SK-N-SH treated with all-trans-retinoic acid at 6 μM for 48 hours (cell line): ENCODE measurements at regions not wholly inside any gene's neighbourhood (a gene's known extent, or its start where the extent isn't known, plus 50 kb on each side); places are given as distances from the start of the nearest gene placed in this dataset.

Source experiments
- ESRRG ChIP-seq: fragments of 250-450 bp; sonication (Bioruptor Pico); IDR thresholded peaks from 2 replicates; pipeline ENCODE4 v1.6.1; 2021; ENCODE audit warnings: mild to moderate bottlenecking
- OSR1 ChIP-seq: fragments of 250-450 bp; sonication (Bioruptor Pico); IDR thresholded peaks from 2 replicates; pipeline ENCODE4 v1.8.0; 2022; ENCODE audit warnings: moderate library complexity, mild to moderate bottlenecking, inconsistent platforms
- PPARA ChIP-seq: fragments of 250-450 bp; sonication (Bioruptor Pico); IDR thresholded peaks from 2 replicates; pipeline ENCODE4 v1.5.0; 2020; ENCODE audit warnings: mild to moderate bottlenecking, borderline replicate concordance
- ZC3H10 ChIP-seq: fragments of 250-450 bp; sonication (Bioruptor Pico); IDR thresholded peaks from 2 replicates; pipeline ENCODE4 v1.5.1; 2021; ENCODE audit warnings: mild to moderate bottlenecking, moderate library complexity
- ZNF70 ChIP-seq: fragments of 450-650 bp; formaldehyde crosslinking; IDR thresholded peaks from 2 replicates; pipeline ENCODE4 v1.5.0; 2020; ENCODE audit warnings: mild to moderate bottlenecking, moderate library complexity
- TF ChIP-seq, protein P1 (sequence below): fragments of 250-450 bp; sonication (Bioruptor Pico); IDR thresholded peaks from 2 replicates; pipeline ENCODE4 v1.8.0; 2021; ENCODE audit warnings: low read depth, mild to moderate bottlenecking, moderate library complexity, borderline replicate concordance

DNA sequence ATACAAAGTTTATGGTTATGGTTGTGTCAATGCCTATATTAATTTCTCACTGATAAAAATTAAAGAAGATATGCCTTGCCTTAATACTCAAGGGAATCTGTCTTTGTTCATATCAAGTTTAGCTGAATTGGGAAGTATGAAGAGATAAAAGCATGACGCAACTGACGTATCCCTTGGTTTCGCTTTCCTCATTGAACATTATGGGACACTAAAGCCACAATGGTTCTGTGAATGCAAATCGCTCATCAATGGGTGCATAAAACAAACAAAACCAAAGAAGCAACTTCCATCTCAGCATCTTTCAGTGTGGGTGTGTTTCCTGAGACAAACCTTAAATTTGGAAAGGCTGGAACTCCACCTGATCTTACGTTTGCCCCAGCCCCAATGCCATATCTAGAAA is 108.2 kb downstream of the NPIPB5 start:
- TF ChIP-seq, protein P1, sequence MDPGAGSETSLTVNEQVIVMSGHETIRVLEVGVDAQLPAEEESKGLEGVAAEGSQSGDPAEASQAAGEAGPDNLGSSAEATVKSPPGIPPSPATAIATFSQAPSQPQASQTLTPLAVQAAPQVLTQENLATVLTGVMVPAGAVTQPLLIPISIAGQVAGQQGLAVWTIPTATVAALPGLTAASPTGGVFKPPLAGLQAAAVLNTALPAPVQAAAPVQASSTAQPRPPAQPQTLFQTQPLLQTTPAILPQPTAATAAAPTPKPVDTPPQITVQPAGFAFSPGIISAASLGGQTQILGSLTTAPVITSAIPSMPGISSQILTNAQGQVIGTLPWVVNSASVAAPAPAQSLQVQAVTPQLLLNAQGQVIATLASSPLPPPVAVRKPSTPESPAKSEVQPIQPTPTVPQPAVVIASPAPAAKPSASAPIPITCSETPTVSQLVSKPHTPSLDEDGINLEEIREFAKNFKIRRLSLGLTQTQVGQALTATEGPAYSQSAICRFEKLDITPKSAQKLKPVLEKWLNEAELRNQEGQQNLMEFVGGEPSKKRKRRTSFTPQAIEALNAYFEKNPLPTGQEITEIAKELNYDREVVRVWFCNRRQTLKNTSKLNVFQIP (CRISPR knock-in tag) = no peak
- TF ChIP-seq PPARA = no peak
- TF ChIP-seq OSR1 (CRISPR knock-in tag) = no peak
- no peak for TF ChIP-seq ZNF70 (CRISPR knock-in tag)
- no peak for TF ChIP-seq ZC3H10 (CRISPR knock-in tag)
- TF ChIP-seq ESRRG = no peak
